ENCODE measurements at regions not wholly inside any gene's neighbourhood (a gene's known extent, or its start where the extent isn't known, plus 50 kb on each side); places are given as distances from the start of the nearest gene placed in this dataset.

DNA sequence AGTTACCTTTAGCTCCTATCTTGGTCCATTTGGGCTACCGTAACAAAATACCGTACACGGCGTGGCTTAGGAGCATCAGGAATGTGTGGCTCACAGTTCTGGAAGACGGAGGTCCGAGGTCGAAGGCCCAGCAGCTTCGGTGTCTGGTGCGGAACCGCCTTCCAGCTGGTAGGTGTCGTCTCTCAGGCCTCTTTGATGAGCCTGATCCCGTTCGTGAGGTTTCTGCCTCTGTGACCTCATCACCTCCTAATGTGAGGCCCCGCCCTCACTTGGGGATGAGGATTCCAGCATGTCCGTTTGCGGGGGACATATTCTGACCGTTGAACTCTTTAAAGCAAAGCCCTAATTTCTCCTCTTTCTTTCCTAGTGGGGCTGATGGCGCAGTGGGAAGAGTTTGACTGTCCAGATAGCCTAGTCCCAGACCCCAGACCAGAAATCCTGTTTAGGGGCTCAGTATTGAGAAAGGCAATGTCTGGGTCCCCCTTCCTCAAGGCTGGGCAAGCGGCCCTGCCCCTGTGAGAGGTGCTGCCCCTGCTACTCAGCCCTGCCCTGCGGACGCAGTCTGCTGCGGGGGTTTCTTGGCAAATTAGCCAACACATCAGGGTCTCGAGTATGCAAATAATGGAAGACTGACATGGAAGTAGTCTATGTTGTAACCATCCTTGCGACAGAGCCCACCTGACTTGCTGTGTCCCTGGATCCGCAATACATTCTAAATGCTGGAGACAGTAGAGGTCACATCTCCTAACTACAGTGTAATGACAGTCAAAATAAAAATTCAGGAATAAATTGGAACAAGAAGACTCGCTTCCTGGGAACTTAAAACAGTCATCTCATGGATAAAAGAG, 128.0 kb downstream of the ASB1 start:
- no peak for TF ChIP-seq EP300 (IDR thresholded peaks at IDR 0.05; ENCODE audit: borderline replicate concordance)
- TF ChIP-seq NFIC (IDR thresholded peaks at IDR 0.05) = no peak
- TF ChIP-seq, protein P1, sequence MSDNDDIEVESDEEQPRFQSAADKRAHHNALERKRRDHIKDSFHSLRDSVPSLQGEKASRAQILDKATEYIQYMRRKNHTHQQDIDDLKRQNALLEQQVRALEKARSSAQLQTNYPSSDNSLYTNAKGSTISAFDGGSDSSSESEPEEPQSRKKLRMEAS (IDR thresholded peaks at IDR 0.05) = no peak
- no peak for TF ChIP-seq TCF12 (IDR thresholded peaks at IDR 0.05; ENCODE audit: low read depth)
- TF ChIP-seq CEBPB (IDR thresholded peaks at IDR 0.05) = no peak
- no peak for TF ChIP-seq RAD21 (IDR thresholded peaks at IDR 0.05; ENCODE audit: low read depth)
- TF ChIP-seq CREB1 (IDR thresholded peaks at IDR 0.05; ENCODE audit: low read depth) = no peak
- TF ChIP-seq FOXM1 (IDR thresholded peaks at IDR 0.05; ENCODE audit: borderline replicate concordance, low read depth) = no peak
- TF ChIP-seq TAF1 (IDR thresholded peaks at IDR 0.05; ENCODE audit: low read depth) = no peak

Measured in Ishikawa (cell line).